ENCODE measurements at regions not wholly inside any gene's neighbourhood (a gene's known extent, or its start where the extent isn't known, plus 50 kb on each side); places are given as distances from the start of the nearest gene placed in this dataset.

- Mint-ChIP-seq H3K4me3 (no peak overlapping the region), H3K36me3 (ENCODE audit: low read depth) (no peaks in the 10 kb centered on the region), H3K27ac (no peak overlapping the region), H3K9me3 (peaks cover 5% of the 10 kb centered on the region), H3K4me1 (no peaks in the 10 kb centered on the region), H3K27me3 (ENCODE audit: low read depth, poor library complexity) (peaks cover 3% of the 10 kb centered on the region)
- no peak for TF ChIP-seq CTCF (IDR thresholded peaks at IDR 0.05)
- no peak for DNase-seq
Observed at GRCh38 chr2:150247481-150247880, 240.0 kb downstream of the RND3 start.

- H3K36me3 Mint-ChIP-seq (ENCODE audit: low read depth), result no peaks in the 10 kb centered on the region
- H3K27ac Mint-ChIP-seq, result no peak overlapping the region
- H3K4me1 Mint-ChIP-seq, result no peaks in the 10 kb centered on the region
- DNase-seq, result no peak
- no peaks in the 10 kb centered on the region for H3K27me3 Mint-ChIP-seq (ENCODE audit: low read depth, poor library complexity)
- TF ChIP-seq CTCF (IDR thresholded peaks at IDR 0.05), result no peak
- H3K9me3 Mint-ChIP-seq, result no peaks in the 10 kb centered on the region
- H3K4me3 Mint-ChIP-seq, result no peak overlapping the region
Observed at GRCh38 chr2:150234787-150235446, 252.6 kb downstream of the RND3 start.

GRCh38 chr2:150232871-150233270, 254.6 kb downstream of the RND3 start:
- no peak for DNase-seq
- H3K9me3 Mint-ChIP-seq, result no peaks in the 10 kb centered on the region
- H3K4me3 Mint-ChIP-seq, result no peak overlapping the region
- TF ChIP-seq CTCF (IDR thresholded peaks at IDR 0.05), result no peak
- no peak overlapping the region for H3K27ac Mint-ChIP-seq
- H3K27me3 Mint-ChIP-seq (ENCODE audit: low read depth, poor library complexity), result no peaks in the 10 kb centered on the region
- H3K36me3 Mint-ChIP-seq (ENCODE audit: low read depth), result no peaks in the 10 kb centered on the region
- no peaks in the 10 kb centered on the region for H3K4me1 Mint-ChIP-seq

- H3K4me1 Mint-ChIP-seq, result no peaks in the 10 kb centered on the region
- H3K36me3 Mint-ChIP-seq (ENCODE audit: low read depth), result no peaks in the 10 kb centered on the region
Observed at GRCh38 chr2:150232321-150232720, 255.1 kb downstream of the RND3 start.

GRCh38 chr2:150230616-150231015, 256.9 kb downstream of the RND3 start:
- TF ChIP-seq CTCF (IDR thresholded peaks at IDR 0.05), result no peak
- no peak overlapping the region for H3K27ac Mint-ChIP-seq
- H3K27me3 Mint-ChIP-seq (ENCODE audit: low read depth, poor library complexity), result no peaks in the 10 kb centered on the region
- no peaks in the 10 kb centered on the region for H3K36me3 Mint-ChIP-seq (ENCODE audit: low read depth)
- H3K4me1 Mint-ChIP-seq, result no peaks in the 10 kb centered on the region
- no peaks in the 10 kb centered on the region for H3K9me3 Mint-ChIP-seq
- H3K4me3 Mint-ChIP-seq, result no peak overlapping the region
- DNase-seq, result no peak

More at GRCh38 chr2:150232321-150232720, 255.1 kb downstream of the RND3 start:
- no peaks in the 10 kb centered on the region for H3K27me3 Mint-ChIP-seq (ENCODE audit: low read depth, poor library complexity)
- DNase-seq, result no peak
- no peak for TF ChIP-seq CTCF (IDR thresholded peaks at IDR 0.05)
- H3K4me3 Mint-ChIP-seq, result no peak overlapping the region
- no peak overlapping the region for H3K27ac Mint-ChIP-seq
- no peaks in the 10 kb centered on the region for H3K9me3 Mint-ChIP-seq

- Mint-ChIP-seq H3K4me1 (no peaks in the 10 kb centered on the region), H3K9me3 (no peaks in the 10 kb centered on the region), H3K27me3 (ENCODE audit: low read depth, poor library complexity) (peaks cover 3% of the 10 kb centered on the region), H3K4me3 (no peak overlapping the region), H3K27ac (no peak overlapping the region), H3K36me3 (ENCODE audit: low read depth) (no peaks in the 10 kb centered on the region)
- TF ChIP-seq CTCF (IDR thresholded peaks at IDR 0.05), result no peak
- DNase-seq, result no peak
Observed at GRCh38 chr2:150230004-150230403, 257.5 kb downstream of the RND3 start.

All from nephron progenitor cell (in vitro differentiated cells).